ENCODE measurements at regions not wholly inside any gene's neighbourhood (a gene's known extent, or its start where the extent isn't known, plus 50 kb on each side); places are given as distances from the start of the nearest gene placed in this dataset.

GRCh38 chr20:19937218-19937617 is 79.9 kb upstream of the NAA20 start:
- 70 to 85% (median 75%) methylated on average over 10 to 11 of the region's 11 CpGs for WGBS, 4 donors
- peaks cover 0 to 5% of the 10 kb centered on the region in 2 donors for H3K36me3 ChIP-seq (replicated peaks in 1 of 2)
- TF ChIP-seq POLR2A (IDR thresholded peaks at IDR 0.05) (no peak), CTCF (IDR thresholded peaks at IDR 0.05) (no peak)
- no peaks in the 10 kb centered on the region for H3K9me3 ChIP-seq (replicated peaks in 1 of 3)
- H3K4me1 ChIP-seq (replicated peaks in 1 of 2): peaks cover 0 to 26% of the 10 kb centered on the region in 2 donors
- peak overlapping the region in 3 of 5 donors; percentile 56 to 91 (median 67) for H3K27ac ChIP-seq
- intact Hi-C loops (cut with DNase I): no loop called here
- H3K4me3 ChIP-seq: peak overlapping the region in 1 of 4 donors; percentile 27
- H3K27me3 ChIP-seq: no peaks in the 10 kb centered on the region
- peak in 6 of 7 donors; percentile 27 to 67 (median 36) for DNase-seq

- H3K9me3 ChIP-seq (replicated peaks in 1 of 3): no peaks in the 10 kb centered on the region
- peak overlapping the region in 1 of 4 donors; percentile 27 for H3K4me3 ChIP-seq
- H3K27ac ChIP-seq: peak overlapping the region in 3 of 5 donors; percentile 56 to 91 (median 67)
- H3K27me3 ChIP-seq: no peaks in the 10 kb centered on the region
- H3K36me3 ChIP-seq (replicated peaks in 1 of 2): peaks cover 0 to 5% of the 10 kb centered on the region in 2 donors
- 74 to 87% (median 78%) methylated on average over 7 to 8 of the region's 8 CpGs for WGBS, 4 donors
- peaks cover 0 to 27% of the 10 kb centered on the region in 2 donors for H3K4me1 ChIP-seq (replicated peaks in 1 of 2)
- TF ChIP-seq CTCF (IDR thresholded peaks at IDR 0.05): no peak
- TF ChIP-seq POLR2A (IDR thresholded peaks at IDR 0.05): no peak
- intact Hi-C loops (cut with DNase I): no loop called here
- DNase-seq: no peak
Observed at GRCh38 chr20:19937651-19938420, 79.3 kb upstream of the NAA20 start.

- peaks cover 0 to 5% of the 10 kb centered on the region in 2 donors for H3K36me3 ChIP-seq (replicated peaks in 1 of 2)
- TF ChIP-seq CTCF (IDR thresholded peaks at IDR 0.05): no peak
- no peak for TF ChIP-seq POLR2A (IDR thresholded peaks at IDR 0.05)
- no peaks in the 10 kb centered on the region for H3K27me3 ChIP-seq
- 92 to 97% (median 94%) methylated on average over 4 of the region's 4 CpGs for WGBS, 4 donors
- peaks cover 0 to 26% of the 10 kb centered on the region in 2 donors for H3K4me1 ChIP-seq (replicated peaks in 1 of 2)
- DNase-seq: no peak
- no peak overlapping the region for H3K4me3 ChIP-seq
- H3K9me3 ChIP-seq (replicated peaks in 1 of 3): no peaks in the 10 kb centered on the region
- intact Hi-C loops (cut with DNase I): no loop called here
- H3K27ac ChIP-seq: no peak overlapping the region
Observed at GRCh38 chr20:19938421-19939090, 78.6 kb upstream of the NAA20 start.

GRCh38 chr20:19940988-19941460 is 76.1 kb upstream of the NAA20 start:
- no peak overlapping the region for H3K4me3 ChIP-seq
- 61 to 76% (median 73%) methylated on average over 4 of the region's 4 CpGs for WGBS, 4 donors
- DNase-seq: peak in 2 of 7 donors; percentile 23 to 27
- TF ChIP-seq CTCF (IDR thresholded peaks at IDR 0.05): no peak
- no peak for TF ChIP-seq POLR2A (IDR thresholded peaks at IDR 0.05)
- peaks cover 0 to 5% of the 10 kb centered on the region in 2 donors for H3K36me3 ChIP-seq (replicated peaks in 1 of 2)
- no peaks in the 10 kb centered on the region for H3K27me3 ChIP-seq
- peaks cover 0 to 35% of the 10 kb centered on the region in 2 donors for H3K4me1 ChIP-seq (replicated peaks in 1 of 2)
- H3K27ac ChIP-seq: peak overlapping the region in 1 of 5 donors; percentile 62
- no peaks in the 10 kb centered on the region for H3K9me3 ChIP-seq (replicated peaks in 1 of 3)
- intact Hi-C loops (cut with DNase I): no loop called here

All from adrenal gland (tissue), 9 donors.